ENCODE measurements at regions not wholly inside any gene's neighbourhood (a gene's known extent, or its start where the extent isn't known, plus 50 kb on each side); places are given as distances from the start of the nearest gene placed in this dataset.

GRCh38 chr1:37258068-37258467 lies 216.3 kb upstream of the ZC3H12A start:
- Histone ChIP-seq H3K27me3 (peaks cover 5 to 87% (median 32%) of the 10 kb centered on the region in 3 donors), H3K4me3 (no peak overlapping the region), H3K9me3 (no peaks in the 10 kb centered on the region), H3K4me1 (no peaks in the 10 kb centered on the region), H3K27ac (no peak overlapping the region), H3K36me3 (no peaks in the 10 kb centered on the region)
- intact Hi-C loops (cut with DNase I), result no loop called here
- DNase-seq, result no peak
- WGBS, 2 donors, result 41% methylated on average over 6 of the region's 6 CpGs
- TF ChIP-seq POLR2A (IDR thresholded peaks at IDR 0.05) (no peak), EP300 (IDR thresholded peaks at IDR 0.05) (no peak), POLR2AphosphoS5 (IDR thresholded peaks at IDR 0.05) (no peak)
- TF ChIP-seq, protein P1, sequence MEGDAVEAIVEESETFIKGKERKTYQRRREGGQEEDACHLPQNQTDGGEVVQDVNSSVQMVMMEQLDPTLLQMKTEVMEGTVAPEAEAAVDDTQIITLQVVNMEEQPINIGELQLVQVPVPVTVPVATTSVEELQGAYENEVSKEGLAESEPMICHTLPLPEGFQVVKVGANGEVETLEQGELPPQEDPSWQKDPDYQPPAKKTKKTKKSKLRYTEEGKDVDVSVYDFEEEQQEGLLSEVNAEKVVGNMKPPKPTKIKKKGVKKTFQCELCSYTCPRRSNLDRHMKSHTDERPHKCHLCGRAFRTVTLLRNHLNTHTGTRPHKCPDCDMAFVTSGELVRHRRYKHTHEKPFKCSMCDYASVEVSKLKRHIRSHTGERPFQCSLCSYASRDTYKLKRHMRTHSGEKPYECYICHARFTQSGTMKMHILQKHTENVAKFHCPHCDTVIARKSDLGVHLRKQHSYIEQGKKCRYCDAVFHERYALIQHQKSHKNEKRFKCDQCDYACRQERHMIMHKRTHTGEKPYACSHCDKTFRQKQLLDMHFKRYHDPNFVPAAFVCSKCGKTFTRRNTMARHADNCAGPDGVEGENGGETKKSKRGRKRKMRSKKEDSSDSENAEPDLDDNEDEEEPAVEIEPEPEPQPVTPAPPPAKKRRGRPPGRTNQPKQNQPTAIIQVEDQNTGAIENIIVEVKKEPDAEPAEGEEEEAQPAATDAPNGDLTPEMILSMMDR (IDR thresholded peaks at IDR 0.05), result no peak

DNA sequence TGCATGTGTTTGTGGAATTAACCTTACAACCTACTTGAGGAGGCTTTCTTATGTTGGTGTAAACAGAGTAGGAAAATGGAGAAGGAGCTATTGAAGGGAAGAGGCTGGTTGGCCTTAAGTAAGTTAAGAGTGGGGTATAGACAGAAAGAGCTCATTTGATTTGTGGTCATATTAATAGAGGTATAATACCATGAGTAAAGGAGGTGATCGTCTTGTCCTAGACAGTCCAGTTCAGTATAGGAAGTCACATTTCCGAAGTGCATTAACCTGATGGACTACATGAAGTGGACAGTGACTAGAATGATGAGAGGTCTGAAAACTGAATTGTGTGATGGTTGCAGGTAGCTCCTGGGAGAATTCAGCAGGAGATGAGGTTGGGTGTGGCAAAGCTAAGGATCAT lies 215.4 kb upstream of the ZC3H12A start:
- Histone ChIP-seq H3K4me3 (no peak overlapping the region), H3K9me3 (peaks cover 0 to 4% (median 0%) of the 10 kb centered on the region in 4 donors), H3K4me1 (no peaks in the 10 kb centered on the region), H3K36me3 (no peaks in the 10 kb centered on the region), H3K27ac (no peak overlapping the region), H3K27me3 (peaks cover 5 to 88% (median 32%) of the 10 kb centered on the region in 3 donors)
- DNase-seq, result no peak
- WGBS, 2 donors, result 68 to 70% methylated on average over 2 of the region's 2 CpGs
- no peak for TF ChIP-seq POLR2A (IDR thresholded peaks at IDR 0.05)
- TF ChIP-seq POLR2AphosphoS5 (IDR thresholded peaks at IDR 0.05), result no peak
- no peak for TF ChIP-seq EP300 (IDR thresholded peaks at IDR 0.05)
- TF ChIP-seq, protein P1 (IDR thresholded peaks at IDR 0.05), result no peak
- intact Hi-C loops (cut with DNase I), result no loop called here

DNA sequence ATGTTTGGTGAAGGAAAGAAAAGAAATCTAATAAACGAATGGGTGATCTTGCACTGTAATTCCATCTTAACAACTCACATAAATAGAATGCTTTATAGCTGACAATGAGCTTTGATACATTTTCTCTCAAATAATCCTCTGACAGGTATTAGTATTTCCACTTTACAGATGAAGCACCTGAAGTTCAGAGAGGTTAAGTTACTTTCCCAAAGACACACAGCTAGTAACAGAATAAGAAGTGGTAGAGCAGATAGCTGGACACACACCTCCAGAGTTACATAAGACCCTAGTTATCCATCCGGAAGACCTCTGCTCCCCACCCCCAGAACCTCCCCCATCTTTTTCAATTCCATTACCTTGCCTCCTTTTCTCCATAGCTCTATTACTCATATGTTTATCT lies 213.3 kb upstream of the ZC3H12A start:
- no peaks in the 10 kb centered on the region for H3K4me1 ChIP-seq
- DNase-seq, result no peak
- peaks cover 0 to 4% (median 0%) of the 10 kb centered on the region in 4 donors for H3K9me3 ChIP-seq
- WGBS, 2 donors, result 53 to 76% methylated on average over 2 of the region's 2 CpGs
- H3K36me3 ChIP-seq, result no peaks in the 10 kb centered on the region
- TF ChIP-seq POLR2AphosphoS5 (IDR thresholded peaks at IDR 0.05) (no peak), POLR2A (IDR thresholded peaks at IDR 0.05) (no peak), EP300 (IDR thresholded peaks at IDR 0.05) (no peak)
- H3K4me3 ChIP-seq, result no peak overlapping the region
- H3K27ac ChIP-seq, result no peak overlapping the region
- intact Hi-C loops (cut with DNase I), result no loop called here
- H3K27me3 ChIP-seq, result peaks cover 0 to 77% (median 25%) of the 10 kb centered on the region in 3 donors

- WGBS, 2 donors, result 50 to 63% methylated on average over 6 of the region's 6 CpGs
- peaks cover 0 to 66% (median 10%) of the 10 kb centered on the region in 3 donors for H3K27me3 ChIP-seq
- no peaks in the 10 kb centered on the region for H3K36me3 ChIP-seq
- H3K4me1 ChIP-seq, result no peaks in the 10 kb centered on the region
- H3K9me3 ChIP-seq, result peaks cover 0 to 4% (median 0%) of the 10 kb centered on the region in 4 donors
- intact Hi-C loops (cut with DNase I), result no loop called here
- H3K4me3 ChIP-seq, result no peak overlapping the region
- no peak for TF ChIP-seq EP300 (IDR thresholded peaks at IDR 0.05)
- TF ChIP-seq POLR2A (IDR thresholded peaks at IDR 0.05), result no peak
- TF ChIP-seq, protein P1 (IDR thresholded peaks at IDR 0.05), result no peak
- no peak for TF ChIP-seq POLR2AphosphoS5 (IDR thresholded peaks at IDR 0.05)
- DNase-seq, result no peak
- H3K27ac ChIP-seq, result no peak overlapping the region
Observed at GRCh38 chr1:37262439-37263170, 211.8 kb upstream of the ZC3H12A start.

DNA sequence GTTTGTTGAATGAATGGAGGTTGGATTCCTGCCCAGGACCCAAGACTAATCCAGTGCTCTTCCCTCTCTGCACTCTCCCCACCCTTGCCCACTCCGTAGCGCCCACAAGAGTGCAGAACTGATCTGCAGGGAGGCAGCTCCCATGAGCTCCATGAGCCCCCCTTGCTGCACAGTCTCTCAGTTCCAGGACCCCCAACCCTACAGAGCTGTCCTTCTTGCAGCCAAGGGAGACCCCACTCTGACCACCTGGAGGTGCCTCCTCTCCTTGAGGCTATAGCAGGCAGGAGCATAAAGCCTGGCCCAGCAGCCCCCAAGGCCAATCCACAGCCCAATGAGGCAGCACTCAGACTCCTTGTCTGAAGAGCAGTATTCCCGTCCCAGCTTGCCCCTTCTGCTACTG lies 209.2 kb upstream of the ZC3H12A start:
- intact Hi-C loops (cut with DNase I), result no loop called here
- Histone ChIP-seq H3K36me3 (no peaks in the 10 kb centered on the region), H3K4me3 (no peak overlapping the region), H3K27ac (no peak overlapping the region), H3K27me3 (peaks cover 0 to 40% (median 0%) of the 10 kb centered on the region in 3 donors), H3K9me3 (peaks cover 0 to 4% (median 0%) of the 10 kb centered on the region in 4 donors), H3K4me1 (no peaks in the 10 kb centered on the region)
- WGBS, 2 donors, result 70 to 83% methylated on average over 3 of the region's 3 CpGs
- no peak for DNase-seq
- TF ChIP-seq, protein P1 (IDR thresholded peaks at IDR 0.05), result no peak
- TF ChIP-seq POLR2A (IDR thresholded peaks at IDR 0.05) (no peak), EP300 (IDR thresholded peaks at IDR 0.05) (no peak), POLR2AphosphoS5 (IDR thresholded peaks at IDR 0.05) (no peak)

All from sigmoid colon (tissue), 6 donors.